ENCODE measurements at regions not wholly inside any gene's neighbourhood (a gene's known extent, or its start where the extent isn't known, plus 50 kb on each side); places are given as distances from the start of the nearest gene placed in this dataset.

DNA sequence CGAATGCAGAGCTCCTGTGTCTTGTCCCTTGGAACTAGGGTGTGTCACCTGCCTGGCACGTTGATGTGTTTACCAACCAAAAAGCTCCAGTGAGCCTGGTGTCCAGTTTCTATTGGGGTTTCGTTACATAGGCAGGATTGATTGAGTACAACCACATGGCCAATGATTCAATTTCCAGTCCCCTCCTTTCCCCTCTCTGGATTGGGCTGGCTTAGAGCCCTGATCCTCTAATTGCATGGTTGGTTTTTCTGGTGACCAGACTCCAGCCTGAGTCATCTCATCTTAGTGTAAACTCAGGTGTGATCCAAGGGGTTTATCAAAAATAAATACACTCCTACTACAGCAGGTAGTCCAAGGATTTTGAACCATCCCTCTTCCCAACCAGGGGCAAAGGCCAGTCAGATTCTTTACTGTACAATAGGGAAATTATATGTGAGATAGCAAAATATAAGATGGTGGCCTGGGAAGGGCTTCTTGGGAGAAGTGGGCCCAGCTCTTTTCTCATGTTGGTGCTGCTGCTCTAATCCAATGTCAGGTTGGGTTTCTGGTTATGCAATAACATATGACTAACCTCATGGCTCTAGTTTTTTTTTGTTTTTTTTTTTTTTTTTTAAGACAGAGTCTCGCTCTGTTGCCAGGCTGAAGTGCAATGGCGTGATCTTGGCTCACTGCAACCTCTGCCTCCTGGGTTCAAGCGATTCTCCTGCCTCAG lies 64.7 kb upstream of the MGAT5 start:
- peak; percentile 29 for DNase-seq

DNA sequence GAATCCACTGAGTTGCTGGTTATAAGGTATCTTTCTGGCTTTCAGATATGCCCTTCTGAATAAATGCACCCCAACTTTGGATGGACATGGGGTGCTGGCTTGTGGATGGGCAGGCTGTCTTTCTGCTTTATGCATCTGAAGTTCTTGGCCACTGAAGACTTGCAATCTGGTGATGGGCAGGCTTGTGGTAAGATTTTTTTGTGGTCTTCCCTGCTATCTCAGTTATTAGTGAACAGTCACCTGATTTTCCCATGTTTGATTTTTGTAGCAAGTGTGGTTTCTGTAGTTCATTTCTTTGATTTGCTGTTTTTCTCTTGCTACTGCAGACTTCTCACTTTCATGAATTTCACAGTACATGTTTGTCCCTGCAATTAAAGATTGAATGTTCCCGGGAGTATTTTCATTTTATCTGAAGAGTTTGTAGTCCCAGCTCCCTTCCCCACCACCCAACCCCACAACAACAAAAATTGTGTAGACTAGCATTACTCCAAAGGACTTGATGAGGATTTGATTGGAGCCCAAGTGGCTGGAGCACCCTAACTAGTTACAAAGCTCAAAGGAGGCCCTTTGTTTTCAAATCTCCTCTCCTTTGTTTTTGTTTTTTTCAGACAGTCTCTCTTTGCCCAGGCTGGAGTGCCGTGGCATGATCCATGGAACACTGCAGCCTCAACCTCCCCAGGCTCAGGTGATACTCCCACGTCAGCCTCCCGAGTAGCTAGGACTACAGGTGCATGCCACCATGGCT lies 63.6 kb upstream of the MGAT5 start:
- DNase-seq = no peak

DNA sequence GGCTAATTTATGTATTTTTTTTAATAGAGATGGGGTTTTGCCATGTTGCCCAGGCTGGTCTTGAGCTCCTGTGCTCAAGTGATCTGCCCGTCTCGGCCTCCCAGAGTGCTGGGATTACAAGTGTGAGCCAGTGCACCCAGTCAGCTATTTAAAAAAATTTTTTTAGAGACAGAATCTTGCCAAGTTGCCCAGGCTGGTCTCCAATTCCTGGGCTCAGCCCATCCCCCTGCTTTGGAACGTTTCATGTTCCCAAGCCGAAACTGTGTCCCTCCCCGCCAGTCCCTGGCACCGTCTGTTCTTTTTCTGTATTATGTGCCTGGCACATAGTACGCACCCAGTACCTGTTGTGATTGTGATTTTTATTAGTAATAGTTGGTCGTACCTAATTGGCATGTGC lies 63.1 kb upstream of the MGAT5 start:
- DNase-seq = no peak

DNA sequence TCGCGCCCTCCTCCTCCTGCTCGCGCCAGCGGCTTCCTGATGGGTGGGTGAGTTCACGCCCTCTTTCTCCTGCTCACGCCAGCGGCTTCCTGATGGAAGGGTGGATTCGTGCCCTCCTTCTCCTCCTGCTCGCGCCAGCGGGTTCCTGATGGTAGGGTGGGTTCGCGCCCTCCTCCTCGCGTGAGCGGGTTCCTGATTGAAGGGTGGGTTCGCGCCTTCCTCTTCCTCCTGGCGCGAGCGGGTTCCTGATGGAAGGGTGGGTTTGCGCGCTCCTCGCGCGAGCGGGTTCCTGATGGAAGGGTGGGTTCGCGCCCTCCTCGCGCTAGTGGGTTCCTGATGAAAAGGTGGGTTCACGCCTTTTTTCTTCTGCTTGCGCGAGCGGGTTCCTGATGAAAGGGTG lies 62.0 kb upstream of the MGAT5 start:
- DNase-seq = no peak

DNA sequence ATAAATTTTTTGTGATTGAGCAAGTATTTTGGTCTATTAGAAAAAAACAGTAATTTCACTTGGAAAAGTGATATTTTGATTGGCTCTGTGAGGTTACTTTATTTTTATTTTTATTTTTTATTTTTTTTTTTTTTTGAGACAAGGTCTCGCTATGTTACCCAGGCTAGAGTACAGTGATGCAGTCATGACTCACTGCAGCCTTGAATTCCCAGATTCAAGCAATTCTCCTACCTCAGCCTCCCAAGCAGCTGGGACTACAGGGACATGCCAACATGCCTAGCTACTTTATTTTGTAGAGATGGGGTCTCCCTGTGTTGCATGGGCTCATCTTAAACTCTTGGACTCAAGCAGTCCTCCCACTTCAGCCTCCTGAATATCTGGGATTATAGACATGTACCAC lies 60.9 kb upstream of the MGAT5 start:
- DNase-seq = no peak

DNA sequence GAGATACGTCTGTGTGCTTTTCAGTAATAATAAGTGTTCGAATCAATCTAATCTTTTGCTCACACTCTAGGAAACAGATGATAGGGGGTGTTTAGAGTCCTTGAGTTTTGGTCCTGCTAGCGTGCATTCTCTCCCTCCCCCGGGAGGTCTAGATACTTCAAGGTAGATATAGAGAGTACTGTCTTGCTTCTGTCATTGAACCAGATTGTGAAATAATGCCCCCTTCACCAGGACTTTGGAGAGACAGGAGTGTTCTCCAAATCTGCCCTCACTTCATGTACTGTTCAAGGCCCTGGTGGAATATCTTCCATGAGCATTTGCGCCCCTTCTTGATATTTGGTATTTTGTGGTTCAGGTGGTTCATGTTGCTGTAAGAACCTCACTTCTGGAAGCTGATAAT lies 59.4 kb upstream of the MGAT5 start:
- no peak for DNase-seq

DNA sequence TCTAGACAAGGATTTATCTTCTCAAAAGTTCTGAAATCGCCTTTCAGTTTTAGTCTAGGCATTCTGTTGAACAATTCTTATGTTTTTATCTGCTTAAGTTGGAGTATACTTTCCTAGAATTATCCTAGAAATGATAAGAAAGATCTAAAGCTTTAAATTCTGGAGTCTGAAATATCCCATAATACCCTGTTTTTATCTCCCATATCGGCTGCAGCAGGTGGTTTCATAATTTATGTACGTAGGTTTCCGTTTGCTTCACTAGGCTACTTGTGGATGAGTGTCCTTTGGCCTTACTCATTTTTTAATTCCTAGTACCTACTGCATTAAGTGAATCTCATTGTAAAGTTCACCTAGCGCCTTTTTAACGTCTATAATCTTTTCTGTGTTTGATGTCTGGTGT lies 58.5 kb upstream of the MGAT5 start:
- DNase-seq = no peak

DNA sequence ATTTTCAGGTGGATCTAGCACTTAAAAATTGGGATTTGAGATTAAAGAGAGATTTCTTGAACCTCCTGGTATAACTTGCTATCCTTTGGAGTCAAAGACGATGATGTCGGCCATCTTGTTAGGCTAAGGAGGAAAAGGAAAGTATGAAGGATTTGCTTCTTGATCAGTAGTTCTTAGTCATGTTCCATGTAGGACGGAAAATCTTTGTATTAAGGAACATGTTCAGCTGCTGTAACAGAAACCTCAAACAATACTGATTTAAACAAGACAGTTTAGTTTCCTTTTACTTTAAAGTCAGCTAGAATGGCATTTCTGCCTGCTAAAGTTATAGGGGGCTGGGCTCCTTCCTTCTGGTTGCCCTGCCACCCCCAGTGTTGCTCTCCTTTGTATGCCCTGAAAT lies 56.4 kb upstream of the MGAT5 start:
- no peak for DNase-seq

DNA sequence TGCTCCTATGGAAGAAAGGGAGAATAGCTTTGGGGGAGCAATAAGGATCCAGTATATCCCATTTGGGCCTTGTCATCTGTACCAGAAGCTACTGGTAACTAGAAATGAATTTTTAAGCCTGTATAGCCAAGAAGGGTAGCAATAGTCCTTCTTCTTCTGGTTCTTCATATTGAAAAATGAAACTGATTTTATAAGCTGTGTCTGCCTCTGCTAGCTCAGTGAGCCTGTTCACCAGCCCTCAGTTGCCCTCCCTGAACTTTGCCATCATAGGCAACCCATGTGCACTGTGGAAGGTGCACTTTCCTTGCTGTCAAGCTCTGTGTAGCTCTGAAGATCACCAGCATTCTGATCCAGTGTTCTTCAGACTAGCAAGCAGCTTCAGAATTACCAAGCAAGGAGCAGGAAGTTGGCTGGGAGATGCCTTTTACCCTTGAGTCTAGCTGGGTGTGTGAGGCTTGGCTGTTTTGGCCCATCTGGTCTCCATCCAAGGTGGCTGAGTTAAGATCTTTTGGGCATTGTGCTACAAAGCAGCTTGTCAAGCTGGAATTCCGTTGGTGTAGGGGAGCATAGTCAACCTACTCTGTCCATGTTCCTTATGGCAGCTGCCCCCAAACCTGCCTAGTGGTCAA lies 55.8 kb upstream of the MGAT5 start:
- DNase-seq = no peak

DNA sequence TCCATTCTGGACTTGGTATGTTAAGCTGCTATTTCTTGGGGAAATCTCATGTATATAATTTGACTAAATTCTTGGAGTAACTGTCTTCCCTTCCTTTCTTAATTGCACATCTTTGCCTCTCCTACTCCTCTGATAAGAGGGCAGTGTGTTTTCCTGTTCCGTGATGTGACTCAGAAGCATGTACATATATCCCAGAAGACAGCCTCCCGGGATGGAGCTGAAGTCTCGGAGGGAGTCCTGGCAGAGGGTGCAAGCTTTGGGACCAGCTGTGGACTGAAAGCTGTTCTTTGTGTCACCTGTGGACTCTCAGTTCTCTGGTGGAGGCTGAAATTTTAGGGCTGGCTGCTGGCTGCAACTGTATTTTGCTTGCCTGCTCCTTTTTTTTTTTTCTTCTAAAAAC lies 54.7 kb upstream of the MGAT5 start:
- no peak for DNase-seq

DNA sequence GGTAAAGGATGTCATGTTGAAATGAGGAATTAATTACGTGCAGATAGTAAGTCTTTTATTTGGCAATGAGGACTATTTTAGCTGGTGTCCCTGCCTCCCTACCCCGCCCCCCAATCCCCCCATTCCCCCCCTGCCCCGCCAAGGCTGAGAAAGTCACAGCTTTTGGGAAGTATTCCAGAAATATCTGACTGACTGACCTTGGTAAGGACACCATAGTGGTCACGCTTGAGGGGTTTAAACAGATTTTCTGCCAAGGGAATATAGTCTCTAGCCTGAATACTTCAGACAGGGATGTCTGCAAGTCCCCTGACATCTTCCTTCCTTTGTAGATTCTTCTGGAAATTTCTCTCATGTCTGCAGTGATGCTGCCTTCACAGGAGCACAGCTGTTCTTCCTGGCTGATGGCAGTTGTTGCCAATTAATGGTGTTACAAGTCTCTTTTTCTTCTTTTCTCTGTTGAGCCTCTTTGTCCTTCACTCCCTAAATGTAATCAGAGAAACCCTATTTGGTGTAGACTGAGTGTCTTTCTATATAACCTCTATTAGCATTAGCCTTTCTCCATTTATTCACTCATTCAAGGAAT lies 53.7 kb upstream of the MGAT5 start:
- no peak for DNase-seq

DNA sequence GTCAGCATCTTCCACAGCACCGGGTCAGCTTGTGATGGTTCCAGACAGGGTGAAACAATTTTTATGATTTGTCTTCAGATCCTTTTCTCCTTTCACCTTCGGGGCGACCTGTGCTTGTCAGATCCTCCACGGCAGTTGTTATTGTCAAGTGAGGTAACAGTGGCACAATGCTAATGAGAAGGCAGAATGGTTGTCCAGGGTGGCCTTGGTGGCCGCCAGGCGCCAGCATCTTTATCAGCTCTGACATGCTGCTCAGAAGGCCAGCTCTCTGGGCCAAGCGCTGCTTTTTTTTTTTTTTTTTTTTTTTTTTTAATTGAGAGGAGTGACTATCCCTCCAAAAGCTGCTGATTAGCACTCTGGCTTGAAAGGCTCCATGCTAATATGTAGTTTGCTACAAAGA lies 52.3 kb upstream of the MGAT5 start:
- no peak for DNase-seq

DNA sequence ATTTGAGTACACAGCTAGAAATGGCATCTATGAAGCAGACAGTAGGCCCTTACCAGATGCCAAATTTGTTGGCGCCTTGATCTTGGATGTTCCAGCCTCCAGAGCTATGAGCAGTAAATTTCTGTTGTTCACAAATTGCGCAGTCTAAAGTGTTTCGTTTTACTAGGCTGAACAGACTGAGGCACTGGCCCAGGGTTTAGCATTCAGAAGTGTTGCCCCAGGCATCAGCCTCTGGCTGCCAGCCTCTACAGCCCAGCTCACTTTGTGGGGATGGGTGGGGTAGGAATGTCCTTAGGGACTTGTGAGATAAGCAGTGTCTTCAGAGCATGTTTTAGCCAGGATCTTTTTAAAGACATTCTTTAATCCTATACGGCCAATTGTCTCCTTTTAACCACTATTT lies 51.5 kb upstream of the MGAT5 start:
- DNase-seq = no peak

DNA sequence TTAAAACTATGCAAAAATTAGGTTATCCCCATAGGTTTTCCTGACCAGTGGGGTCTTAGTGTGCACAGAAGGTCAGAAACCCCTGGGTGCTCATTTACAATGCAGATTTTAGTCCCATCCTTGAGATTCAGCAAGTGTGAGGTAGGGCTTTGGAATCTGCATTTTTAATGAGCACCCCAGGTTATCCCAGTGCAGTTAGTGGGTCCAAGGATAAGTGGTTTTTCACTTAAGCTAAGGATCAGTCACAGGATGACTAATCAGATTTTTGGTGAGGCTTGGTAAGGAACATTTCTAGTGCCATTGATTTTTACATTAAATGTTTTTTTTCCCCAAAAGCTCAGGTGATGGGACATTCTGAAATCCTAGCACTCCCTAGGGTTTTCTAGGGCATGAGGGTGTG lies 50.7 kb upstream of the MGAT5 start:
- DNase-seq = no peak
